Stimulated activated CD4-positive, alpha-beta T cell treated with anti-CD3 and anti-CD28 coated beads, Interleukin-1b, Interleukin-23, amount 100 ng/mL, for 1 hour (primary cell): ENCODE measurements at regions not wholly inside any gene's neighbourhood (a gene's known extent, or its start where the extent isn't known, plus 50 kb on each side); places are given as distances from the start of the nearest gene placed in this dataset.
"Not testable (repeated sequence)": the region's sequence is repeated elsewhere in the genome, so short reads cannot be mapped to it uniquely, and the experiment has no call there.

Experiments used
- DNase-seq, 2 donors: peaks; one replicate each; pipeline ENCODE4 v3.0.0-alpha.2; 2020; ENCODE audit warnings: low read depth in 2 of 2

DNA sequence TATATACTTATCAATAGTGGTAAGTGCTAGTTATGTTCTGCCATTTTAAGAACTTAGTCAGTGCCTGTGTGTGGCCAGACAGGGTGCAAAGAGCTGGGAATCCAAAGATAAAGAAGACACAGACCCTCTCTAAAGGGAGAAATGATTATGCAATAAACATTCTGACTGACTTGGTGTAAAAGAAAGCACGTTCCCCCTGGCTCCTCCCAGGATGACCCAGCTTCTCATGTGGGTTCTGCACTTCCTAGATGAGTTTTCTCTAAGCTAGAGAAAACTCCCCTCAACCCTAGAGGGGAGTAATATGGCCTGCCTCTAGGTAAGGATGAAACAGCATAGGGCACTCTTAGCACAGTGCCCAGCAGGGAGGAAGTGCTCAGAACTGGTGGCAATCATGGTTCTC is 231.2 kb downstream of the VRK1 start:
- no peak for DNase-seq

DNA sequence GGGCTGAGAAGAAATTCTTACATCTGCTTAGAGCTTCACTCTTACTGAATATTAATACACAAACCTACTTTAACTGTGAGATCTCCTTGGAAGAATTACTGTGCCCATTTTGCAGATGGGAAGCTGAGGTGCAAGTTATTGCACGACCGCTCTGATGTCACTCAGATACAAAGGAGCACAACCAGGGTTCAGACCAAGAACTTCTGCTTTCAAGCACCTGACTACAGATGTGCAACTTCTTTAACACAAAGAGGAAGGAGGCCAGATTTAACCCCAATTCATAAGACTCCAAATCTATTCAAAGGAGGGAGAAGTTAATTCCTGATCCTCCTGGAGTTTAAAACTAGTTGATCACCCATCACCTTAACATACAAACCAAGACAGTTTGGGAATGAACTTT is 232.6 kb downstream of the VRK1 start:
- DNase-seq = no peak

DNA sequence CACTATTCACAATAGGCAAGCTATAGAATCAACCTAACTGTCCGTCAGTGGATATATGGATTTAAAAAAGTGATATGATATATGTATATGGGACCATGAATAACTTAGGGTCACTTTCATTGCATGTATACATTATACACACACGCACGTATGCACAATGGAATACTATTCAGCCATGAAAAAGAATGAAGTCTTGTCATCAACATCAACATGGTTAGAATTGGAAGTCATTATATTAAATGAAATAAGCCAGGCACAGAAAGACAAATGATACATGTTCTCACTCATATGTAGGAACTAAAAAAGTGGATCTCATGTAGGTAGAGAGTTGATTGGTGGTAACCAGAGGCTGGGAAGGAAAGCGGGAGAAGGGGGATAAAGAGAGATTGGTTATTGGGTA is 234.3 kb downstream of the VRK1 start:
- no peak for DNase-seq

DNA sequence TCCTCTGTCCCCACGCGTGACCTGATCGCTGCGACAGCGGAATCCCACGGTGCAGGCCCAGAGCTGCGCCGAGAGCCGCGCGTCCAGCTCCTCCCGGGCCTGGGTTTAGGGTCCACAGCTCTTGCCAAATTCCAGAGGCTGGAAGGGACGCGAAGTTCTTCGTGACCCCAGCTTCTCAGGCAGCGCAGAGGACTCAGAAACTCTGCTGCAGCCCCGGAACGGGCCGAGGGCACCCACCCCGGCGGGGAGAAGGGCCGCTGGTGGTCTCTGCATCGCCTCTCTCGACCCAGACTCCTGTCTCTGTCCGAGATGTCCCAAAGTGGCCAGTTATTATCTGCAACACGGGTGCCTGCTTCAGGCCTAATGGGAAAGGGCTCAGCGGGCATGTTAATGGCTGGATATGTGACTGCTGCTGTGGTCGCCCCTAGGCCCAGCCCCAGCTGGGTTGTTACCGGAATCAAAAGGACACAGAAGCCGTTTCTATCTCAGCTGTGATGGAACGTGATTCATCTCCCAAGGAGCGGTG is 236.4 kb downstream of the VRK1 start:
- DNase-seq = no peak

DNA sequence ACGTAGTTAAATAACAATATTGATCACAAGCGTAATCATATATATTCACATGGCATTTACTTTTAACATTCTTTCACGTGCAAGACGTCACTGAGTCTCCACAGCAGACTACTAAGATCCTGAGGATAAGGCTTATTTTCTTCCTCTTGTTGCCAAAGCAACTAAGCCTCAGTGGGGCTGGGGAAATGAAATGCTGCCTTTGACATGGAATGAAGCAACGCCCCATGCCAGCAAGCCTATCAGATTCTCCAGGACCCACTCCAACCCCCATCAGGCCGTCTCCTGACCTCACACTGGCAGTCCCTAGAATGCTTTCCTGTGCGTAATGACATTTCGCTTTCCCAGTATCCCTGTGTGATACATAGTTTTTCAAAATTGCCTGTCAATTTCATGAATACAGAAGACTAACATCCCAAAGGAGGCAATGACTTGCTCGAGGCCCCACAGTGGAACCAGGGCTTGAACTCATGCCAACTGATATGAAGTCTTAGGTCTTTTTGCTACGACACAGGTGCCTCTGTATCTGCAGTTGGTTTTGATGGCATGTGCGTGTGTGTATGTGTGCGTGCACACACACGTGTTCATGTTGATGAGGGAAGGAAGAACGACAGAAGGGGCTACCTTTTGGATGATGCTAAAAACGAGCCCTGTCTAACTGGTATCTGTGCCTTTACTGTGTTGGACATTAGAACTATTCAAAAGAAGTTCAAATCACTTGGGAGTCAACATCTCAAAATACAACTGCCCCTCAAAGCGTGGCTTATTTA is 239.1 kb downstream of the VRK1 start:
- no peak for DNase-seq

DNA sequence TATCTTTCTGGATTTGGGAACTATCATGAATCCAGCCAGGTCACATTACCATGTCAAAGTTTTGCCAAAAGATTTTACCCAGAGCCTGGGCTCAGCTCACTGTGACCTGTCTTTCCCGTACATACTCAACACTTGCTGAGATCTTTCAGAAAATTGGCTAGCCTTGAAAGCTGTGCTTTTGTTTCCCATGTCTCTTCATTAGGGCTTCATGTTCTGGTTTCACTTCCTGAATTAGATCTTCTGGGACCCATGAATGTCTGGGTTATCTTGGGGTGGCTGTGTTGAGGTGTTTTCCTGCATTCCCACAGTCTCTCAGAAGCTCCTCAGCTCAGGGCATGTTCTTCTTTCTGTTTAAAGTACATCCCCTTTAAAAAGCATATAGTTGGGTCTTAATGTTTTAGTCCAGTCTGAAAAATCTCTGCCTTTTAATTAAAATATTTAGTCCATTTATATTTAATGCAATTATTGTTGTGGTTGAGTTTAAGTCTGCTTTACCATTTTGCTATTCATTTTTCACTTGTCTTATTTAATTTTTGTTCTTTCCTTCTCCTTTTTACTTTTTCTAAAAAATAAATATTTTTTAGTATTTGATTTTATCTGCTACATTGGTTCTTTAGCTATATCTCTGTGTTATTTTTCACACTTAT is 242.7 kb downstream of the VRK1 start:
- DNase-seq = no peak

DNA sequence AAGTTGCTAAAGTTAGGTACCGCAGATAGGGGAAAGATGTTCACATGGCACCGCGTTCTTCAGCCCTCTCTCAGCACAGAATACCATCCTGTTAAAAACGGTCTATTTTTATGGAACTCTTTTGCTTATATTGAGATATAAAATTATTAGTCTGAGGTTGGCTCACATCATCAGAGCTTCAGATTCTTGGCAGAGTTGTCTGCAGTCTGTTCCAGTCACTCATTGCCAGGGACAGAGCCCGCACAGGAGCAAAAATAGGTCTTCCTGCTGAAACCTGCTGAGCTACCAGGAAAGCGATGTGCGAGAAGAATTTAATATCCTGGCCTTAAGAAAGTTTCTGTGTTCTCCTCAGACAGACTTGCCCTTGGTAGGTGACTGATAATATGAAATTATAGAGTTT is 249.8 kb downstream of the VRK1 start:
- no peak for DNase-seq

DNA sequence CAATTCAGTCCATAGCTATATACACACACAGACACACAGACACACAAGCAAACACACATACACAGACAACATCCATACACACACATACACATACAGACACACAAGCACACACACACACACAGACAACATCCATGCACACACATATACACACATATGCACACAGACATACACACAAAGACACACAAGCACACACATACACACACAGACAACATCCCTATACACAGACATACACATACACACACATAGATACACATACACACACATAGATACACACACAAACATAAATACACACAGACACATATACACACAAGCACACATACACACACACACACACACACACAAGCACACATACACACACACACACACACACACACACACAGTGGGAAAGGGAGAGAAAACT is 254.8 kb downstream of the VRK1 start:
- no peak for DNase-seq

DNA sequence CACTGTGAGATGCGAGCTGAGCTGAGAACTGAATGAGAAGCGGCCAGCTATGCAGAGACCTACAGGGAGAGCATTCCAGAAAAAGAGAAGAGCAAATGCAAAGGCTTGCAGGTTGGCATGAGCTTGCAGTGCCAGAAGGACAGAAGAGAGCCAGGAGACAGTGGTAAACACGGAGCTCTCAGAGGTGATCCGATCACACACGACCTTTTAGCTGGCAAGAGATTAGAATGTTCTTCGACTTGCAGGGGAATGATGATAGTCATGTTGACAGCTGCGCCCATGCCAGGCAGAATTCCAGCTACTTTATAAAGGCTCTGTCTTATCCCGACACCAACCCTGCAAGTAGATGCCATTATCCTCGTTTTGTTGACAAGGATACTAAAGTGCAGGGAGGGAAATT is 256.8 kb downstream of the VRK1 start:
- no peak for DNase-seq

DNA sequence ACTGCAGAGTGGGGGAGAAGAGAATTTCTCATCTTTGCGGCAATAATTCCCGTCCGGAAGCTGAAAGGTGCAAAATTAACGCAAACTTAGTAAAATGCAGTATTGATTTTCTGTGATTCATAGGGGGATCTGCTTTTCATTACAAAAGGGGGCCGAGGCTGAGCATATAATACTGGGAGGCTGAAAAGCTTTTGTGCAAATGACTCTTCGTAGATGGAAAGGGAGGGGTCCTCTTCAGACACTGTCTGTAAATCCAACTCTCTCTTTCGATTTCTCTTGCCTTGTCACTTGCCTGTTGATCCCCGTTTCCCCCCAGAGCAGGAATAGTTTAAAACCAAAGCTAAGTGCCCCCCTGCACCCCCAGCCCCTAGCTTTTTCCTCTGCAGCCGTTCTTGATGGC is 258.2 kb downstream of the VRK1 start:
- DNase-seq = no peak

DNA sequence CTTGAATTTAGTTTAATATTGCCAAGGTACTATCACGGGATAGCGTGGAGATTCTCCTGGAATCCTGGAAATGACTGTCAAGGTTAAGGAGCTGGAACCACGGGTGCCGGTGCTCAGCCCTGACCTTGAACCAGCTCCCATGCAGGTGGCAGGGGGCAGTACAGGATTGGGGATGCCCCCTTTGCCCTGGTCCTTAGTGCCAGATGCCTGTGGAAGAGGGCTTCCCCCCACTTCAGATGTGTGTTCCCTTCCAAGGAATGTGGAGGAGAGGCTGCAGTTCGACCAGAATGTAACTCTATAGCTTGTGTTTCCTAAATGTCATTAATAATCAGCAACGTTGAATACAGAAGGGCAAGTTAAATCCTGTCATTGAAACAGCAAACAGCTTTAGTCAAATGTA is 258.9 kb downstream of the VRK1 start:
- no peak for DNase-seq

DNA sequence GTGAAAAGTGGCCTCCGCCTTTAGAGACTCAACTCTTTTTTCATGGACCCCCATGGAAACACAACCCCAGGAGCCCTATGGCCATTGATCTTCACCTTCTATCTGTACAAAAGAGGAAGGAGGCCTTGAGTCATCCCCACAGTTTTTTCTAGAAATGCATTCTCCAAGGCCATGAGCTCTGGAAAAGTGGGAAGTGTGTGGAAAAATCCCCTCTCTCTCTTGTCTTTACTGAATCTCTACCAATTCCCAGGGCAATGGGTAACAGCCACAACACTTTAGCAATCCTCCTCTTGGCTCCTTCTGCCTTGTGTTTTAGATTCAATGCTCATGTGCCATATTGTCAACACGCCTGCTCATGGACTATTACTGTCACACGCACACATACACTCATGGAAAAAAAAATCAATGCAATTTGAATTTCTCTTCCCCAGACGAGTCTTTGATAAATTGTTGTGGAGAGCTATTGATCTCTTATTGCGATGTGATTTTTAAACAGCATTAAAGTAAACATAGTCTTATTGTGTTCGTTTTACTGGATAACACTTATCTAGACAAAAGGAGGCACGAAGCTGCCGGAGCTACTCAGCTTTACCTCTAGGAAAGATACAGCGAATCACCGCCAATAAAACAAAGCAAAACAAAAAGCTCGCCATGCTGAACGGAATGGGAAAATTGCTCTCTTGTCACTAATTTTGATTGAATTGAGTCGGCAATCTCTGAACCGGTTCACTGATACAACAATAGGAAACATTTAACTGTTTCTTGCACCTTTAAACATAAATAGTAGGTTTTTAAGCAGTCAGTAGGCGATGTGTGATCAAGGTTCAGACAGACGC is 260.3 kb downstream of the VRK1 start:
- no peak for DNase-seq

DNA sequence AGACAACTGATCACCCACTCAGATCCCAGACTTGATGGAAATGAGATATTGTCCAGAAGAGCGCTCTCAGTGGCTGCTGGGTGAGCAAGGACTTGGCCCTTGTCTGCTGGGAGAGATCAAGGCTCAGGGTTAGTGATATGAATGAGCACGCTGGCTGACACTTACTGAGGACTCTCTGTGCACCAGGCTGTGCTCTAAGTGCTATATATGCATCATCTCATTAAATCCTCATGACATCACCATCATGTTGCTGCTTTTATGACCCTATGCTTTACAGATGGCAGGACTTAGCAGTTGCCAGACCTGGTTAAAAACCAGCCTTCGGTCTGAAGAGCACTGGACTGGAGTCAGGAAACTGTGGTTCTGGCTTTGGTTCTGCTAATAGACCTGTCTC is 260.9 kb downstream of the VRK1 start:
- DNase-seq = no peak

DNA sequence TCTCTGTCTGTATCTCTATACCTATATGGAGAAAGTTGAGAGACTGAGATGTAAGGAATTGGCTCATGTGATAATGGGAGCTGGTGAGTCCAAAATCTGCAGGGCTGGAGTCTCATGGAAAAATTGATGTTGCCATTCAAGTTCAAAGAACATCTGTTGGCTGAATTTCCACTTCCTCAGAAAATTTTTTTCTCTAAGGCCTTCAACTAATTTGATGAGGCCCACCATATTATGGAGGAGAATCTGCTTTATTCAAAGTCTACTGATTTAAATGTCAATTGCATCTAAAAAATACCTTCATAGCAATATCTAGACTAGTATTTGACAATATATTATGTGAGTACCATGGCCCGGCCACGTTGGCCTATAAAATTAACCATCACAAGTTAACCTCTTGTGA is 261.4 kb downstream of the VRK1 start:
- DNase-seq = no peak

DNA sequence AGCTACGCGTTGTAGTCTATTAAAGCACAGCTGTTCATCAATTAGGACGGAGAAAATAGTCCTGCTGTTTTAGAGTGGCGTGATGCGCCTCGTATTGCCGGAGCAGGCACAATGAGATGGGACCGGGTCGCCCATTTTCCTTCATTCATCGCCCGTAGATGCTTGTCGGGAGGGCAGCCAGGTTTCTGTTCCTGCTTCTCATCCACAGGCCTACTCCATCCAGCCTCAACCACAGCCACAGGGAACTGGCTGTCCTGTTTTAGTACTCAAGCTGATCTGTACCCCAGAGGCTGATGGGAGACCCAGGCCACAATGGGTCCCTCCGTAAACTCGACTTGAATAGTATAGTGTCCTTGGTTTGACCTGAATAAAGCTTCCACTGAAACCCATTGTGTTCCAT is 264.0 kb downstream of the VRK1 start:
- no peak for DNase-seq

DNA sequence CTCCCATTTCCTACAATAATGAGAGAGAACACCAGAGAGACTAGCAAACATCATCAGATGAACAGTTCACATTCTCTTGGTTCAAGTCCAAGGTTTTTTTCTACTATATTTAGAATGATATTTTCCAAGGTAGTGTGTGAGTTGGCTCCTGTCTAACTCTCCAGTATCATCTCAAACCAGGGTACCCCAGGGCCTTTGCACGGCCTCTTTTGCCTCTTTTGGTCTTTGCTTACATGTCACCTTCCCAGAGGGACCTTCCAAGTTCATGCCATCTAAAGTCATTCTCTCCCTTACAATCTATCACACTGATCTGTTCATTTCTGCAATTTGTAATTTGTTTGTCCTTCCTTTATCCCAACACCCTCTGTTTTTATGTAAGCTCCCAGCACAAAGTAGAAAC is 264.5 kb downstream of the VRK1 start:
- DNase-seq = no peak

DNA sequence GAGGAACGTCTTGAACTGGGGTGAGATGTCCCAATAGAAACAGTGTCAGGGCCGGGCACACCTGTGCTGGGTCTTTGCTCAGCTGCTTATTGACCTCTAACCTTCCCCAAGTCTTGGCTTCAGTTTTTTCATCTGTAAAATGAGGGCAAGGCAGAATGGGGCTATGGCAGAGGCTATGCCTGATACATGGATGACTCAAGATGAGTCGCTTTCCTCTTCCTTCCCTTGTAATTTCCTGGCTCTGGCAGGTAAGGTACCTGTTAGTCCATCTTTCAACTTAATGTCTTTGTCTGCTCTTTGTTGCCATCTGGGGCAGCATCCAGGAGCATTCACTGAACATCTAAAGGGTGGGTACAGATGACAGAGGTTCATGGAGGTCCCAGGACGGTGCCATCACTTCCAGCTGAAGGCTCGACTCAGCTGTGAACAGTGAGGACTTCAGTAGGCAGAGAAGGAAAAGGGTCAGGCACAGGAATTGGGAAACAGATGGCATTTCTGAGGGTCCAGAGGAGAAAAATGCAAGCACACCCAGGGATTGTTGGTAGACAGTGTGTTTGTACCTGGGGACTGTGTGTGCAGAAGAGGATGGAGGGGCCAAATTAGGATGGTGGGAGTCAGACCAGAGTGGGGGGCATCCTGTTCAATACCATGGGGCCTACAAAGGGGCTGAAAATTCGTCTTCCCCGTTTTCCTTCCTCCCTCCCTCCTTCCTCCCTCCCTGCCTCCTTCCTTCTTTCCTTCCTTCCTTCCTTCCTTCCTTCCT is 268.3 kb downstream of the VRK1 start:
- DNase-seq = no peak

DNA sequence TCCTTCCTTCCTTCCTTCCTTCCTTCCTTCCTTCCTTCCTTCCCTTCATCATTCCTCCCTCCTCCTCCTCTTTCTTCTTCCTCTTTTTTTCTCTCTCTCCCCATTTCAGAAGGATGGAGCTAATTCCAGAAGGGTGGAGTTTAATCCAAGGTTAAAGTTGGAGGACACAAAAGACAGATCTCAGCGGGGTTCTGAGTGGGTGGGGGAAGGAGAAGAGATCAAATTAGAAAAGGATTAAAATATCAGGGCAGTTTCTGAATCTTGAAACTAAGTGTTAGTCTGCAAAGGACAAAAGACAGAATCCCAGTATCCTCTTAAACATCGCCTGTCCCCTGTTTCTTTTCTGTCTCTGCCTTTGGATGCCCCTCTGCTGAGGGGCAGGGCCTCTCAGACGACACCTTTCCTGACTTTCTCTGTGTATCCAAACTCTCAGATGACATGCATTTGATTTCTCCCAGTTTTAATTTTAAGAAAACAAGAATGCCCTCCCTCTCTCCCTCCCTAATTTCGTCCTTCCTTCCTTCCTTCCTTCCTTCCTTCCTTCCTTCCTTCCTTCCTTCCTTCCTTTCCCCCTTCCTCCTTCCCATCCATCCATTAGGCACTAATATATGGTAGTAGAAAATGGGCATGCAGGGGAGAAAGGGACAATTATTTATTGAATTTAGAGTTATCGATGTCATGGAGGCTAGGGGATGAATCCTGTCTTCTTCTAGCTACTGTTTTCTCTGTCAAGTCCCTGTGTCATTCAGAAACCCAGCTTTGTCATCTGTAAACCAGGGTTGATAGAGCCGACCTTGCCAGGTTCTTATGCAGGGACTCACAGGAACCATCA is 269.1 kb downstream of the VRK1 start:
- DNase-seq = no peak

DNA sequence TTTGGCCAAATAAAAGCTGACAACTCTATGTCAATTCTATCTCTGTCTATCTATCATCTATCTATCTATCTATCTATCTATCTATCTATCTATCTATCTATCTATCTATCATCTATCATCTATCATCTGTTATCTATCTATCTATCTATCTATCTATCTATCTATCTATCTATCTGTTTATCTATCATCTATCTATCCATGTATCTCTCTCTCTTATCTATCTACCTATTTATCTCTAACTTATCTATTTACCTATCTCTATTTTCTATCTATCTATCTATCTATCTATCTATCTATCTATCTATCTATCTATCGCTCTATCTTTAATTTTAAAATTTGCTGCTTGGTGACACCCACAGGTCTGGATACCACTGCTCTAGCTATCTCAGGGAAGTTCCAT is 271.1 kb downstream of the VRK1 start:
- DNase-seq = not testable (repeated sequence)

DNA sequence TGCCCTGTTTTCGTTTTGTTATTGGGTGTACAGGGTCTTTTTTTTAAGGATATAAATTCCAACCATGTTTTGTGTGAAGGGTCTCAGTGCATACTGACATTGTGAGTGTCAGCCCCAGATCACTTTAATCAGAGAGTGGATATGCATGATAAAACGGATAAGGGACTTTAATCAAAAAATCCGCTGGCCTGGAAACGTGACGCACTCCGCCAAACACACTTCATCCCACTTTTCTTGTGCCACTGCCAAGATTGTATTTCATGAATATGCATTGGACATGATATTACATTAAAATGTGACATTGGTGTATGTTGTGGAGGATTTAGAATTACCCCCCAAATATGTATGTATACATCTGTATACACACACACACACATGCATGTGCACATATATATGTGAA is 273.1 kb downstream of the VRK1 start:
- DNase-seq = no peak

DNA sequence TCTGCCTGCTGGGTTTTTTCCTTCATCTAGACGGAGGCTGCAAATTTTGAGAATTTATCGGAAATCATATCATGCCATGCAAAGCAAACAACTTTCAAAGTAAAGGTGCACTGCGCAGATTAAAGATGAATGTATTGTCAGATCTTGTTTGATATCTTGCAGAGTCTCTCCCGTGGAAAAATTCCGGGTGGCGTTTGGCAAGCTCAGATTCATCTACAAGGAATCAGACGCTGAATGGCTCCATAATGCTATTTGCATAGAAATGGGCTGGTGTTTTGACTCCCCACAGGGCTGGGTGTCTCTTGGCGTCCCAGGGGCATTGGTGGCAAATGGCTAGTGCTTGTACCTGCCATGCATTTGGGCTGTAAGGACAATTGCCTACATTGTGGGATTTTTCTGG is 274.0 kb downstream of the VRK1 start:
- DNase-seq = no peak
